Ovary (tissue), 3 donors: ENCODE measurements at regions not wholly inside any gene's neighbourhood (a gene's known extent, or its start where the extent isn't known, plus 50 kb on each side); places are given as distances from the start of the nearest gene placed in this dataset.
"Not testable (repeated sequence)": the region's sequence is repeated elsewhere in the genome, so short reads cannot be mapped to it uniquely, and the experiment has no call there.

Source experiments
- EP300 ChIP-seq: sonication (generic); formaldehyde crosslinking; IDR thresholded peaks from one replicate; pipeline ENCODE4 v1.6.1; 2017; ENCODE audit warnings: antibody characterized with exemption
- POLR2A ChIP-seq: fragments of 450-650 bp; IDR thresholded peaks from one replicate; pipeline ENCODE4 v1.6.1; 2017; ENCODE audit warnings: antibody characterized with exemption, mild to moderate bottlenecking, moderate library complexity
- TF ChIP-seq, protein P1 (sequence below), 3 donors: fragments of 450-650 bp in 2 of 3; fragments of 200-600 bp in 1 of 3; IDR thresholded peaks; one replicate each; pipeline versions ENCODE4 v1.5.1 to v1.8.0; 2016 to 2022; ENCODE audit warnings: antibody characterized with exemption in 3 of 3, mild to moderate bottlenecking in 1 of 3
- donor health status: DM: no; HTN: no; CAD: no.

DNA sequence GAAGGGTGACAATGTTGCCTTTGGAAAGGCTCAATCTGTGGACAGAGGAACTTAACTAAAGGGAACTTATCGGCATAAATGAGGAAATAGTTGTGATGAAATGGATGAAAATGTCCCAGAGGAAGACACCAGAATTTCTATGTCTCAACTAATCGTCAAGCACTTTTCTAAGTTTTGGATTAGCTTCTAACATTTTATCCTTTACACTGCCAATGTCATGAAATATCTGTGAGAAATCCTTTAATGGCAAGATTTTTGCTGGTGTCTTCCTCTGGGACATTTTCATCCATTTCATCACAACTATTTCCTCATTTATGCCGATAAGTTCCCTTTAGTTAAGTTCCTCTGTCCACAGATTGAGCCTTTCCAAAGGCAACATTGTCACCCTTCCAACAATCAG, 86.3 kb upstream of the BTG1 start:
- TF ChIP-seq, protein P1, sequence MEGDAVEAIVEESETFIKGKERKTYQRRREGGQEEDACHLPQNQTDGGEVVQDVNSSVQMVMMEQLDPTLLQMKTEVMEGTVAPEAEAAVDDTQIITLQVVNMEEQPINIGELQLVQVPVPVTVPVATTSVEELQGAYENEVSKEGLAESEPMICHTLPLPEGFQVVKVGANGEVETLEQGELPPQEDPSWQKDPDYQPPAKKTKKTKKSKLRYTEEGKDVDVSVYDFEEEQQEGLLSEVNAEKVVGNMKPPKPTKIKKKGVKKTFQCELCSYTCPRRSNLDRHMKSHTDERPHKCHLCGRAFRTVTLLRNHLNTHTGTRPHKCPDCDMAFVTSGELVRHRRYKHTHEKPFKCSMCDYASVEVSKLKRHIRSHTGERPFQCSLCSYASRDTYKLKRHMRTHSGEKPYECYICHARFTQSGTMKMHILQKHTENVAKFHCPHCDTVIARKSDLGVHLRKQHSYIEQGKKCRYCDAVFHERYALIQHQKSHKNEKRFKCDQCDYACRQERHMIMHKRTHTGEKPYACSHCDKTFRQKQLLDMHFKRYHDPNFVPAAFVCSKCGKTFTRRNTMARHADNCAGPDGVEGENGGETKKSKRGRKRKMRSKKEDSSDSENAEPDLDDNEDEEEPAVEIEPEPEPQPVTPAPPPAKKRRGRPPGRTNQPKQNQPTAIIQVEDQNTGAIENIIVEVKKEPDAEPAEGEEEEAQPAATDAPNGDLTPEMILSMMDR (IDR thresholded peaks at IDR 0.05), result not testable (repeated sequence)
- TF ChIP-seq POLR2A, EP300: not testable (repeated sequence)
